T-helper 1 cell treated with Interleukin-12 subunit alpha and Interleukin-12 subunit beta and Interleukin-4 antibody, amounts not matched to agents 30 μg/mL and 1 μg/mL, for 36 hours (primary cell): ENCODE measurements at regions not wholly inside any gene's neighbourhood (a gene's known extent, or its start where the extent isn't known, plus 50 kb on each side); places are given as distances from the start of the nearest gene placed in this dataset.

Source experiments
- H3K27ac Mint-ChIP-seq: one replicate; pipeline ENCODE4 v1.8.0; 2021; ENCODE audit warnings: mild to moderate bottlenecking, mixed read lengths
- H3K27me3 Mint-ChIP-seq: one replicate; pipeline ENCODE4 v1.8.0; 2021; ENCODE audit warnings: low read depth, mixed read lengths
- H3K36me3 Mint-ChIP-seq: one replicate; pipeline ENCODE4 v1.8.0; 2021; ENCODE audit warnings: low read depth, mixed read lengths
- H3K4me1 Mint-ChIP-seq: one replicate; pipeline ENCODE4 v1.8.0; 2021; ENCODE audit warnings: low read depth, mixed read lengths
- H3K4me3 Mint-ChIP-seq: one replicate; pipeline ENCODE4 v1.8.0; 2021; ENCODE audit warnings: mild to moderate bottlenecking, moderate library complexity, mixed read lengths
- H3K9me3 Mint-ChIP-seq: one replicate; pipeline ENCODE4 v1.8.0; 2021; ENCODE audit warnings: mixed read lengths

DNA sequence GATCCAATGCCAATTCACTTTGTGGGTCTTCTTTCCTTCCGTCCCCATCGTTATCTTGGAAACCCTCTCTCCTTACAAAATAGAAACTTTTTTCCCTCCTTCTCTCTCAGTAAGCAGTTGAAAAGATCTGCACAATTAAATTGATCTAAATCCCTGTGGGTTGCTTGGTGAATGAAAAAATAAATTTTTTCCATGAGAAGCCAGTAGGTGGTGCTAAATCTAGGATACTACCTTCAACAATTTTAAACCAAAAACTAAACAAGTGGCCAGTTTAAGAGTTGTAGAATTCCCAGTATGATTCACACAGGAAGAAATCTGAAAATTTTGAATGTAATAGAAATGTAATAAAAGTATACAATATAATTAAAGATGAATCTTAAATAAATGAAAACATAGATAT, 990.3 kb upstream of the ZNF722 start:
- Mint-ChIP-seq H3K27ac (no peak overlapping the region), H3K4me3 (no peak overlapping the region), H3K36me3 (no peaks in the 10 kb centered on the region), H3K4me1 (no peaks in the 10 kb centered on the region), H3K9me3 (peaks cover 46% of the 10 kb centered on the region), H3K27me3 (no peaks in the 10 kb centered on the region)

DNA sequence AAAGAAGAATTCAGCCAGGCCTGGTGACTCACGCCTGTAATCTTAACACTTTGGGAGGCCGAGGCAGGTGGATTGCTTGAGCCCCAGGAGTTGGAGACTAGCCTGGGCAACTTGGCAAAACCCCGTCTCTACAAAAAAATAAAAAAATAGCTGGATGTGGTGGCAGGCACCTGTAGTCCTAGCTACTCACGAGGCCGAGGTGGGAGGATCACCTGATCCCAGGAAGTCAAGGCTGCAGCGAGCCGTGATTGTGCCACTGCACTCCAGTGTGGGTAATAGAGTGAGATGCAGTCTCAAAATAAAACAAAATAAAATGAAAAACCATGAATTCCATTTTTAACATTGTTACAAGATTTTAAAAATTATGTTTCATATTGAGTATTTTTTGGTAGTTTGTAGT, 988.9 kb upstream of the ZNF722 start:
- Mint-ChIP-seq H3K4me3 (no peak overlapping the region), H3K27me3 (no peaks in the 10 kb centered on the region), H3K27ac (no peak overlapping the region)

GRCh38 chr7:63012633-63013183, 985.9 kb upstream of the ZNF722 start:
- H3K36me3 Mint-ChIP-seq, result peaks cover 3% of the 10 kb centered on the region
- H3K27me3 Mint-ChIP-seq, result no peaks in the 10 kb centered on the region
- no peaks in the 10 kb centered on the region for H3K4me1 Mint-ChIP-seq
- H3K27ac Mint-ChIP-seq, result no peak overlapping the region
- peaks cover 51% of the 10 kb centered on the region for H3K9me3 Mint-ChIP-seq
- H3K4me3 Mint-ChIP-seq, result no peak overlapping the region

More for the DNA sequence above, 988.9 kb upstream of the ZNF722 start:
- H3K9me3 Mint-ChIP-seq, result peaks cover 51% of the 10 kb centered on the region
- no peaks in the 10 kb centered on the region for H3K4me1 Mint-ChIP-seq
- H3K36me3 Mint-ChIP-seq, result peaks cover 1% of the 10 kb centered on the region

DNA sequence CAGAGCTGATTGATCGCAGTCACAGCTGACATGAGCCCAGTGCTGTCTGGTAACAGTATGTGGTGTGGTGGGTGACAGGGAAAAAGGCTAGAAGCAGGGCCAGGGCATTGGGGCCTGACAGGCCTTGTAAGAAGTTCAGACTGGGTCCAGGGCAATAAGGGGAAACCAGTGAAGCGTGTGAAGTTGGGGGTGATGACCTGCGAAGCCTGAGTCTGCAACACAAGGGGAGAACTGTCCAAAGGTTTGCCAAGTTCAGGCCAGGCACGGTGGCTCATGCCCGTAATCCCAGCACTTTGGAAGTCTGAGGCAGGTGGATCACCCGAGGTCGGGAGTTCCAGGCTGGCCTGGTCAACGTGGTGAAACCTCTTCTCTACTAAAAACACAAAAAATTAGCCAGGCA, 983.9 kb upstream of the ZNF722 start:
- peaks cover 56% of the 10 kb centered on the region for H3K9me3 Mint-ChIP-seq
- no peak overlapping the region for H3K4me3 Mint-ChIP-seq
- H3K36me3 Mint-ChIP-seq, result peaks cover 3% of the 10 kb centered on the region
- no peaks in the 10 kb centered on the region for H3K27me3 Mint-ChIP-seq
- no peaks in the 10 kb centered on the region for H3K4me1 Mint-ChIP-seq
- H3K27ac Mint-ChIP-seq, result no peak overlapping the region

DNA sequence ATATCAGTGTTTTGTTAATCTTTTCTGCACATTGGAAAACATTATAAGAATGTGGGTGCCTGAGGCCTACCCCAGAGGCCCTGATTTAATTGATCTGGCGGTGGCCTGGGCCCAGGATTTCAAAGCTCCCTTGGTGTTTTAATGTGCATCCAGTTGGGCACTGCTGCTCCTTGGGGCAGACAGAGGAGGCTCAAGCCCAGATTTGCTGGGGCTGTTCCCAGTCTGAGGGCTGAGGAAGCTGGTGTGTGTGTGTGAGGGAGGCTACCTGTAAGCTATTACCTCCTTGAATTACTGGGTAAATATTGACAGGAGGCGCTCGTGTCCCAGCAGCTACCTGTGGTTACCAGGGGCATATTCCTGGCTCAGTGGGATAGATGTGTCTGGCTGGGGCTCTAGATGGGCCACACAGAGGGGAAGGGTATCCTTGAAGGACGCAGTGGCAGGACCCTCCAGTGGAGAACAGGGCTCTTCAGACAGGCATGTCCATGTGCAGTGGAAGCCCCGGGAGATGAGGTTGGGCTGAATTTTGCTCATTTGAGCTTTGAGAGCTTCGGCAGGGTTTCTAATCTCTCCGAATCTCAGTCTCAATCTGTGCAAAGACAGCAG, 975.4 kb upstream of the ZNF722 start:
- Mint-ChIP-seq H3K4me3 (no peak overlapping the region), H3K36me3 (no peaks in the 10 kb centered on the region), H3K27me3 (no peaks in the 10 kb centered on the region), H3K4me1 (no peaks in the 10 kb centered on the region), H3K27ac (no peak overlapping the region), H3K9me3 (peaks cover 62% of the 10 kb centered on the region)

DNA sequence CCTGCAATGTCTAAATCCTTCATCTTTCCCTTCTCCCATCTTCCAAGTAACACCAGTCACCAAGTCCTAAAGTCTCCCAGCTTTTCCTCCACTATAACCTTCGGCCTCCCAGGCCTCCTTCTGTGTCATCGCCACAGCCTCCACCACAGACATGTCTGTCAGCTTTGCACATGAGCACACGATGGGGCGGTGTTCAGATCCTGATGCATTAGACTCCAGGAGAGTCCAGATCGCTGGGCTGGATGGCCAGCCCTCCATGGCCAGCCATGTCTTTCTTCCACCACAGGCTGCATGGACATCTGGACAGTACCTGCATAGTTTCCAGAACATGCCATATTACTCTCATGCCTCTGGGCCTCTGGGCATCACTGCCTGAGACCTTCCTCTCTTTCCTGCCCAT, 974.2 kb upstream of the ZNF722 start:
- no peak overlapping the region for H3K4me3 Mint-ChIP-seq
- no peaks in the 10 kb centered on the region for H3K4me1 Mint-ChIP-seq
- H3K27me3 Mint-ChIP-seq, result no peaks in the 10 kb centered on the region
- H3K9me3 Mint-ChIP-seq, result peaks cover 64% of the 10 kb centered on the region
- no peak overlapping the region for H3K27ac Mint-ChIP-seq
- no peaks in the 10 kb centered on the region for H3K36me3 Mint-ChIP-seq

DNA sequence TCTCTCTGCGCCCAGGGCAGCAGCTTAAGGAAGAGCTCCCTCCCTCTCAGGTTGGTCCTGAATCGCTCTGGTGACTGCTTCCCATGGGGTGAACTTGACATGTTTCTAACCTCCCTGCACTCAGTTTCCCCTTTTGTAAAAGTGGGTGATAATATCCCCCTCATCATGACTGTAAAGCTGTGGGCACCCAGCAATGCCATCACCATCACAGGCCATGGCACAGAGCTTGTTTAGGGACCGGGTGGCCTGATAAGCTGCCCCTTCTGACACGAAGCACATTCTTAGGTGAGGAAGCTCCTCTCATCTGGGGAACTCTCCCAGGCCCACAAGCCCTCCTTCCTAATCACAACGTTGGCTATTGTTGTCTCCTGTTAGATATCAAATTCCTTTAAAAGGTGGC, 972.8 kb upstream of the ZNF722 start:
- H3K27ac Mint-ChIP-seq, result no peak overlapping the region
- H3K4me3 Mint-ChIP-seq, result no peak overlapping the region
- H3K36me3 Mint-ChIP-seq, result no peaks in the 10 kb centered on the region
- no peaks in the 10 kb centered on the region for H3K4me1 Mint-ChIP-seq
- peaks cover 65% of the 10 kb centered on the region for H3K9me3 Mint-ChIP-seq
- no peaks in the 10 kb centered on the region for H3K27me3 Mint-ChIP-seq

DNA sequence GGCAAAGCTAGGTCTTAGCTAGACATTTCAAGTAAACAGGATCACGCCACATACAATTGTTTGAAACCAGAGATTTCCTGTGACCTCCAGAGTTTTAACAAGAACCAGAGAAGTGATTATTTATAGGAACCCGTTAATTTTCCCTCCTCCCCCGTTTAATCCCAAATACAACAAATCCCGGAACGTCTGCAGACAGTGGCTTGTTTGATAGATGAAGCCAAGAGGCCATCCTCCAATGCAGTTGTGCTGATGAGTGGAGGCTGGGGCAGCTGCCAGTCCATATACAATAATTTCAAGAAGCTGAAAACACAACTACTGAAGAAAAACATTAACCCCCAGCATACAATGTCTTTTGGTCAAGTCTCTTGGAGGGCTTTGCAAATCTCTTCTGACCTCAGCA, 971.6 kb upstream of the ZNF722 start:
- peaks cover 71% of the 10 kb centered on the region for H3K9me3 Mint-ChIP-seq
- no peaks in the 10 kb centered on the region for H3K36me3 Mint-ChIP-seq
- H3K4me3 Mint-ChIP-seq, result no peak overlapping the region
- no peak overlapping the region for H3K27ac Mint-ChIP-seq
- H3K27me3 Mint-ChIP-seq, result no peaks in the 10 kb centered on the region
- no peaks in the 10 kb centered on the region for H3K4me1 Mint-ChIP-seq

DNA sequence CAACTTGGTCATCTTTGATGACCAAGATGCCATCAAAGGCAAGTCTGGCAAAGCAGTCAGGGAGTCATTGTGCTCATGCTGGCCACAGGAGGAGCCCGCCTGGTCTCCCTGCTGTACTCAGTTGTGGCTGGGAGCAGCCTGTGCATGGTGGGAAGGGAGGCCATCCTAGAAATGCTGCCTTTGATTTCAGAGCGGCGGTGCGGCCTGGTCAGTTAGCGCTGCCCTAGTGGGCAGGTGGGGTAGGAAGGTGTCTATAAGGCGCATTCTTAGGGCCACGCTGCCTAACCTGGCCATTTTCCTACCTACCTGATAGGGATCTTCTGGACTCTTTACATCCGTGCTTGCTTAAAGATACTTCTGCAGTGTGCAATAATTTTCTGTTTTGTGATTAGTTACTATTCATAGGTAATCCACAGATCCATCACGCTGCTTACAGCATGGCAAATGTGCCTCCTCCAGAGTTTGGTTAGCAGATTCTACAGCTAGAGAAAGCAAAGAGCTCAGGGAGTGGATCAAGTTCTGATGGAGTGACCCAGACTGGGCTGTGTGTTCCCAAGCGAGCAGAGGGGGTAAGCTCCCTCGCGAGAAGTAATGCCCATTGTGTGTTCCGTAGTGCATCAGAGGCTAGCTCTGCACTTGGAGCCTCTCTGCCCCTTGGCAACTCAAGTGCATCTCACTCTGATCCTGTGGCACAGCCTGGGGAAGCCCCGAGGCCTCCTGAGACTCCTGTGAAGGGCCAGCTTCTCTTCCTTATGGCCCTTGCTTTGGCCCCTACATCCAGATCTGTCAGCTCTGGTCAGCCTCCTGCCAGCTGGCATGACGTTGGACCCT, 970.1 kb upstream of the ZNF722 start:
- peaks cover 68% of the 10 kb centered on the region for H3K9me3 Mint-ChIP-seq
- no peak overlapping the region for H3K27ac Mint-ChIP-seq
- no peaks in the 10 kb centered on the region for H3K4me1 Mint-ChIP-seq
- H3K27me3 Mint-ChIP-seq, result no peaks in the 10 kb centered on the region
- H3K36me3 Mint-ChIP-seq, result no peaks in the 10 kb centered on the region
- H3K4me3 Mint-ChIP-seq, result no peak overlapping the region

GRCh38 chr7:63029207-63029522, 969.5 kb upstream of the ZNF722 start:
- peaks cover 68% of the 10 kb centered on the region for H3K9me3 Mint-ChIP-seq
- H3K36me3 Mint-ChIP-seq, result no peaks in the 10 kb centered on the region
- H3K27ac Mint-ChIP-seq, result no peak overlapping the region
- no peaks in the 10 kb centered on the region for H3K27me3 Mint-ChIP-seq
- no peaks in the 10 kb centered on the region for H3K4me1 Mint-ChIP-seq
- no peak overlapping the region for H3K4me3 Mint-ChIP-seq

DNA sequence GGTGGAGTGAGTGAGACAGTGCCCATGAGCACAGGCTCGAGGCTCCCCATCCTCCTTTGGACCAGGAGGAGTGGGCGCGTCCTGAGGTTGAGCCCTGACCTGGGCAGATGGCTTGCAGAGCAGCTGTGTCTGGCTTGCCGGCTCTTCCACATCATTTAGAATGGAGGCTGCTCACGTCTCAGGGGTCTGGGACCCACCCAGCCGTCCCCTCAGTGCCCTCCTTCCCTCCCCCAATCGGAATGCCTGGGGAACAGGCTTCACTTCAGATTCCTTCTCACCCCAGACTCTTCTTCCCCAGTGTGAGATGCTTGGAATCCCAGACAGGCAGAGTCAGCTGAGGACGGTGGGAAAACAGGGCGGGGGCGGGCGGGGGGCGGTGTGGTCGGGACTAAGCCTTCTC, 968.6 kb upstream of the ZNF722 start:
- H3K9me3 Mint-ChIP-seq, result peaks cover 63% of the 10 kb centered on the region
- no peaks in the 10 kb centered on the region for H3K4me1 Mint-ChIP-seq
- H3K27me3 Mint-ChIP-seq, result no peaks in the 10 kb centered on the region
- H3K36me3 Mint-ChIP-seq, result no peaks in the 10 kb centered on the region
- H3K27ac Mint-ChIP-seq, result no peak overlapping the region
- H3K4me3 Mint-ChIP-seq, result no peak overlapping the region

- H3K4me3 Mint-ChIP-seq, result no peak overlapping the region
- H3K9me3 Mint-ChIP-seq, result peaks cover 65% of the 10 kb centered on the region
- H3K27ac Mint-ChIP-seq, result no peak overlapping the region
- no peaks in the 10 kb centered on the region for H3K27me3 Mint-ChIP-seq
- no peaks in the 10 kb centered on the region for H3K4me1 Mint-ChIP-seq
- H3K36me3 Mint-ChIP-seq, result no peaks in the 10 kb centered on the region
These were observed 966.7 kb upstream of the ZNF722 start for GRCh38 chr7:63031838-63032436.

DNA sequence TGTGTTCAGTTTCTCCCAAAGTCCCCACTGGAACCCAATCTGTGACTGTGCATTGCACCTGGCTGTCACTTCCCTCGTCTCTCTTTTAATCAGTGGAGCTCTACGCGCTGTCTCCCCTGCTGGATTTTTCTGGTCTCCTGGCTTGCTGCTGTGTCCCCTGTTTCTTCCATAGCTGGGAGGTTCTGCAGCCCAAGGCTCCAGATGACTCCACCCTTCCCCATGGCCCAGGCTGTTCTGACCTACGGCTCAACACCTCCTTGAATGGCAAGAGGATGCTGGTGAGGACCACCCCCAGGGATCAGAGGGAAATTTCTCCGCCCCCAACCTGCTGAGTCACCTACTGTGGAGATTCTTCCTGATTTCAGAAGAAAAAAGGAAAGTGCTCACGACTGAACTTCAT, 961.4 kb upstream of the ZNF722 start:
- Mint-ChIP-seq H3K9me3 (peaks cover 75% of the 10 kb centered on the region), H3K27ac (no peak overlapping the region), H3K4me3 (no peak overlapping the region), H3K36me3 (no peaks in the 10 kb centered on the region), H3K27me3 (no peaks in the 10 kb centered on the region), H3K4me1 (no peaks in the 10 kb centered on the region)

DNA sequence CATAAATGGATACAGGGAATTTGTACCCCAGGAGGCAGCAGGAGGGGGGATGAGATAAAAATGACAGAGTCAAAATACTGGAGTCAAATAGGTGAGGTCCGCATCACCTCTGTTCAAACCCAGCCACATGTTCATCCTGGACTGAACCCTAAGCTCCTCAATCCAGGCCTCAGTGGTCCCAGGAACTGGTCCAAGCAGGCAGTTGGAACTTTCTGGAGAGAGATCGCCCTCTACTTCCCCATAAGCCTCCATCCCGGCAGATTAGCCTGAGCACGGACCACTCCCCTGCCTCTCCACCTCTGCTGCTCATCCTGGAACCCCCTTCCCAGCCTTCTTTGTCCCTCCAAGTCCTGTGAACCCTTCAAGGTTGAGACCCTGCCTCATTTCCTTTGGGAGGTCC, 959.7 kb upstream of the ZNF722 start:
- Mint-ChIP-seq H3K9me3 (peaks cover 76% of the 10 kb centered on the region), H3K36me3 (no peaks in the 10 kb centered on the region), H3K4me1 (no peaks in the 10 kb centered on the region), H3K27me3 (no peaks in the 10 kb centered on the region), H3K27ac (no peak overlapping the region), H3K4me3 (no peak overlapping the region)

DNA sequence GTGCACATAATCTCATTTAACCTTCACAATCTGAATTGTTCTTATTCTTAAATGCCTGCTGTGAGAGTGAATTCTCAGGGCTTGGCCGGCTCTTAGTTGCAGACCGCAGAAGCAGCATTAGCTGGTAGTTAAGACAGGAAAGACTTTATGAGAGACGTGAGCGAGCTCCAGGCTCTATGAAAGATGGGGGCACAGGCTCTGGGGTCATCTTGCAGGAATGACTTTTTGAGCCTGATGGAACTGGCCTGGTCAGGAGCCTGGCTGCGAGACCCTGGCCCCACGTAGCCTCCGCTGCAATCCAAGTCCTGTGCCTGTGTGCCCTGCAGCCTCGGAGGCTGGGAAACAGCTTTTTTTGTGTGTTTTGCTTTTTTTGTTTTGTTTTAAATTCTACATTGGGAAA, 958.8 kb upstream of the ZNF722 start:
- peaks cover 70% of the 10 kb centered on the region for H3K9me3 Mint-ChIP-seq

More for the DNA sequence above, 958.8 kb upstream of the ZNF722 start:
- Mint-ChIP-seq H3K4me3 (no peak overlapping the region), H3K27ac (no peak overlapping the region), H3K4me1 (no peaks in the 10 kb centered on the region), H3K27me3 (no peaks in the 10 kb centered on the region), H3K36me3 (no peaks in the 10 kb centered on the region)
